ENCODE measurements at regions not wholly inside any gene's neighbourhood (a gene's known extent, or its start where the extent isn't known, plus 50 kb on each side); places are given as distances from the start of the nearest gene placed in this dataset.

DNA sequence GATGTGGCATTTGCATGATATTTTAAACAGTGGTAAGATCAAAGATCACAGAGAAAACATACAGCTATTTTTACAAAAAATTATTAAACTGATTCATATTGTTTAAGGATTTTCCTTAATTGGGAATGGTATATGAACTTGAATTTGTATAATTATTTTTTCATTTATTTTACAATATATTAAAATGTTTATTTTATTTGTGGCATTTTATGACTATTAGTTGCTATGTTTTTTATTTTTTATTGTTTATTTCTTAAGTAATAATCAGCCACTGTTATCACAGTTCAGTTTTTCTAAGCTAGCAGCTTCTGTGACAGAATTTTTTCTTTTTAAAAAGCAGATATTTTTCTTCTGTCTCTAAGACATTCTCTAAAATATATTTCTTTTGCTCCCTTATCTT is 387.0 kb upstream of the KHDRBS2 start:
- H3K4me1 ChIP-seq (replicated peaks in 1 of 2; ENCODE audit: control insufficient read depth in 2 of 2, insufficient read depth in 2 of 2, low read length in 2 of 2) = no peaks in the 10 kb centered on the region
- H3K36me3 ChIP-seq (ENCODE audit: control insufficient read depth, insufficient read depth, low read length) = no peaks in the 10 kb centered on the region
- no peaks in the 10 kb centered on the region for H3K9me1 ChIP-seq (ENCODE audit: control insufficient read depth, insufficient read depth, low read length)
- in situ Hi-C loops (cut with MboI) (no loop called here), intact Hi-C loops (cut with micrococcal nuclease) (no loop called here)
- H3K9ac ChIP-seq (ENCODE audit: insufficient read depth in 1 of 2, low read depth in 2 of 2, low read length in 2 of 2) = no peak overlapping the region
- ChIA-PET POLR2A (no interaction called here), CTCF (ENCODE audit: low intra/inter-chr PET ratio) (no interaction called here)
- FAIRE-seq = no peak
- H3K79me2 ChIP-seq (ENCODE audit: control insufficient read depth, insufficient read depth, low read length) = no peaks in the 10 kb centered on the region
- H3K4me3 ChIP-seq = no peak overlapping the region
- no peak for DNase-seq (ENCODE audit: extremely low read depth in 1 of 4, low spot score in 3 of 4)
- H4K20me1 ChIP-seq (replicated peaks; ENCODE audit: control insufficient read depth, insufficient read depth, low read length) = no peaks in the 10 kb centered on the region
- no peak for ATAC-seq
- H3K27me3 ChIP-seq (ENCODE audit: control insufficient read depth in 2 of 2, insufficient read depth in 2 of 2, low read length in 2 of 2) = no peaks in the 10 kb centered on the region
- no peak overlapping the region for H3K27ac ChIP-seq (ENCODE audit: extremely low read depth, low read depth, low read length)
- no TSS peak for BruUV-seq (replicated peaks)
- no peak overlapping the region for H3K4me2 ChIP-seq (ENCODE audit: insufficient read depth, low read length)
- H3K9me3 ChIP-seq (replicated peaks; ENCODE audit: control insufficient read depth, insufficient read depth, low read depth, low read length) = no peaks in the 10 kb centered on the region
- no peak overlapping the region for H2AFZ ChIP-seq (ENCODE audit: low read depth, low read length)
- no peak for TF ChIP-seq ZNF41 (CRISPR knock-in tag; conservative IDR thresholded peaks at IDR 0.05)
- TF ChIP-seq BRF1 (IDR thresholded peaks at IDR 0.05; ENCODE audit: borderline replicate concordance, extremely low read depth, insufficient read length) = no peak
- no peak for TF ChIP-seq ZNF507 (tag; conservative IDR thresholded peaks at IDR 0.05)
- TF ChIP-seq SREBF2 (CRISPR knock-in tag; IDR thresholded peaks at IDR 0.05) = no peak
- TF ChIP-seq, protein P1, sequence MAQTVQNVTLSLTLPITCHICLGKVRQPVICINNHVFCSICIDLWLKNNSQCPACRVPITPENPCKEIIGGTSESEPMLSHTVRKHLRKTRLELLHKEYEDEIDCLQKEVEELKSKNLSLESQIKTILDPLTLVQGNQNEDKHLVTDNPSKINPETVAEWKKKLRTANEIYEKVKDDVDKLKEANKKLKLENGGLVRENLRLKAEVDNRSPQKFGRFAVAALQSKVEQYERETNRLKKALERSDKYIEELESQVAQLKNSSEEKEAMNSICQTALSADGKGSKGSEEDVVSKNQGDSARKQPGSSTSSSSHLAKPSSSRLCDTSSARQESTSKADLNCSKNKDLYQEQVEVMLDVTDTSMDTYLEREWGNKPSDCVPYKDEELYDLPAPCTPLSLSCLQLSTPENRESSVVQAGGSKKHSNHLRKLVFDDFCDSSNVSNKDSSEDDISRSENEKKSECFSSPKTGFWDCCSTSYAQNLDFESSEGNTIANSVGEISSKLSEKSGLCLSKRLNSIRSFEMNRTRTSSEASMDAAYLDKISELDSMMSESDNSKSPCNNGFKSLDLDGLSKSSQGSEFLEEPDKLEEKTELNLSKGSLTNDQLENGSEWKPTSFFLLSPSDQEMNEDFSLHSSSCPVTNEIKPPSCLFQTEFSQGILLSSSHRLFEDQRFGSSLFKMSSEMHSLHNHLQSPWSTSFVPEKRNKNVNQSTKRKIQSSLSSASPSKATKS (CRISPR knock-in tag; IDR thresholded peaks at IDR 0.05) = no peak
- TF ChIP-seq, protein P2, sequence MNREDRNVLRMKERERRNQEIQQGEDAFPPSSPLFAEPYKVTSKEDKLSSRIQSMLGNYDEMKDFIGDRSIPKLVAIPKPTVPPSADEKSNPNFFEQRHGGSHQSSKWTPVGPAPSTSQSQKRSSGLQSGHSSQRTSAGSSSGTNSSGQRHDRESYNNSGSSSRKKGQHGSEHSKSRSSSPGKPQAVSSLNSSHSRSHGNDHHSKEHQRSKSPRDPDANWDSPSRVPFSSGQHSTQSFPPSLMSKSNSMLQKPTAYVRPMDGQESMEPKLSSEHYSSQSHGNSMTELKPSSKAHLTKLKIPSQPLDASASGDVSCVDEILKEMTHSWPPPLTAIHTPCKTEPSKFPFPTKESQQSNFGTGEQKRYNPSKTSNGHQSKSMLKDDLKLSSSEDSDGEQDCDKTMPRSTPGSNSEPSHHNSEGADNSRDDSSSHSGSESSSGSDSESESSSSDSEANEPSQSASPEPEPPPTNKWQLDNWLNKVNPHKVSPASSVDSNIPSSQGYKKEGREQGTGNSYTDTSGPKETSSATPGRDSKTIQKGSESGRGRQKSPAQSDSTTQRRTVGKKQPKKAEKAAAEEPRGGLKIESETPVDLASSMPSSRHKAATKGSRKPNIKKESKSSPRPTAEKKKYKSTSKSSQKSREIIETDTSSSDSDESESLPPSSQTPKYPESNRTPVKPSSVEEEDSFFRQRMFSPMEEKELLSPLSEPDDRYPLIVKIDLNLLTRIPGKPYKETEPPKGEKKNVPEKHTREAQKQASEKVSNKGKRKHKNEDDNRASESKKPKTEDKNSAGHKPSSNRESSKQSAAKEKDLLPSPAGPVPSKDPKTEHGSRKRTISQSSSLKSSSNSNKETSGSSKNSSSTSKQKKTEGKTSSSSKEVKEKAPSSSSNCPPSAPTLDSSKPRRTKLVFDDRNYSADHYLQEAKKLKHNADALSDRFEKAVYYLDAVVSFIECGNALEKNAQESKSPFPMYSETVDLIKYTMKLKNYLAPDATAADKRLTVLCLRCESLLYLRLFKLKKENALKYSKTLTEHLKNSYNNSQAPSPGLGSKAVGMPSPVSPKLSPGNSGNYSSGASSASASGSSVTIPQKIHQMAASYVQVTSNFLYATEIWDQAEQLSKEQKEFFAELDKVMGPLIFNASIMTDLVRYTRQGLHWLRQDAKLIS (CRISPR knock-in tag; IDR thresholded peaks at IDR 0.05) = no peak
- no peak for TF ChIP-seq GTF3C2 (IDR thresholded peaks at IDR 0.05; ENCODE audit: borderline replicate concordance, extremely low read depth, insufficient read length)
- no peak for TF ChIP-seq RFX7 (CRISPR knock-in tag; IDR thresholded peaks at IDR 0.05)
- no peak for TF ChIP-seq ATF3 (IDR thresholded peaks at IDR 0.05)
- TF ChIP-seq ATF3 (CRISPR knock-in tag; conservative IDR thresholded peaks at IDR 0.05) = no peak
- no peak for TF ChIP-seq PHF21A (IDR thresholded peaks at IDR 0.05; ENCODE audit: borderline replicate concordance, low read depth)
- no peak for TF ChIP-seq CHCHD3 (CRISPR knock-in tag; IDR thresholded peaks at IDR 0.05)
- no peak for TF ChIP-seq FOXK2 (conservative IDR thresholded peaks at IDR 0.05 in 1 of 2, IDR thresholded peaks at IDR 0.05 in 1 of 2; ENCODE audit: low read depth in 2 of 2)
- no peak for TF ChIP-seq GTF2A2 (tag; IDR thresholded peaks at IDR 0.05)

Data from K562 (cell line).